HG02938 (cell line): ENCODE measurements at regions not wholly inside any gene's neighbourhood (a gene's known extent, or its start where the extent isn't known, plus 50 kb on each side); places are given as distances from the start of the nearest gene placed in this dataset.
"Not testable (repeated sequence)": the region's sequence is repeated elsewhere in the genome, so short reads cannot be mapped to it uniquely, and the experiment has no call there.

Source experiments
- ATAC-seq: cut with Tn5 transposase; IDR thresholded peaks from one replicate; pipeline ENCODE4 v1.9.1; 2021; ENCODE audit warnings: mild to moderate bottlenecking, moderate library complexity; ENCODE audit not compliant: unreplicated experiment

GRCh38 chr12:86526060-86526595, 269.9 kb upstream of the MGAT4C start:
- ATAC-seq = no peak

- ATAC-seq = no peak
These were observed 267.7 kb upstream of the MGAT4C start for GRCh38 chr12:86523844-86524243.

GRCh38 chr12:86521870-86522269, 265.7 kb upstream of the MGAT4C start:
- ATAC-seq = no peak

GRCh38 chr12:86513226-86513625, 257.0 kb upstream of the MGAT4C start:
- ATAC-seq = no peak

DNA sequence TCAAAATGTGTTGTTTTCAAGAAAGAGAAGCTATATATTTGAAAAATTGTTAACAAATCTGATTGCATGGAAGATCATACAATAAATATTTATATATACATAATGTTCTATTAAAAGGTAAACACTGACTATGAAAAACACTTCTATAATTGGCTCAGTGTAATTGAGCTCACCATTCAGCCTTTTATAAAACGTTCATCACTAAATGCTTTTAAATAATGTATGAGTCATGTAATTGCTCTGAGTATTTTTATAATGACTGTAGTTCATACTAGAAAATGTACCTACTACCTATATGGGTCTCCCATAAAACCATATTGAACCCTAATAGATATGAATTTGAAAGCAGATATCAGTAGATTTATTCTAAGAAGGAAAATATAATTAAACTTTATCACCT, 240.4 kb upstream of the MGAT4C start:
- no peak for ATAC-seq

DNA sequence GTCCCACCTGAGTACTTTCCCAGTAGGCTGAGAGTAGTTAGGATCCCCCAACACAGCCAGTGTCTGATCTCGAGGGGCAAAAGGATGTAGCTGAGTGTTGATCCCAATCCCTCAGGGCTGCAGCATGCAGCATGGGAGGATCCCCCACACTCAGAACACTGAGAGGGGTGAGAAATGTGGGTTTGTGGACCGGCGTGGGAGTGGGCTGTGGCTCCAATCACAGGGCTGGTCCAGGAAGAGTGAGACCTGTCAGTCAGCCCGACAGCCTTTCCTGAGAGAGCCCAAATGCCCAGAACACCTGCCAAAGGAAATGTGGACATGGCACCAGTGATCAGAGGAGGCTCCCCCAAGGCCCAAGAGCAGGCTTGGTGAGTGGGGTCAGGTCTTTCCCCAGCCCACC, 228.3 kb upstream of the MGAT4C start:
- ATAC-seq = no peak

DNA sequence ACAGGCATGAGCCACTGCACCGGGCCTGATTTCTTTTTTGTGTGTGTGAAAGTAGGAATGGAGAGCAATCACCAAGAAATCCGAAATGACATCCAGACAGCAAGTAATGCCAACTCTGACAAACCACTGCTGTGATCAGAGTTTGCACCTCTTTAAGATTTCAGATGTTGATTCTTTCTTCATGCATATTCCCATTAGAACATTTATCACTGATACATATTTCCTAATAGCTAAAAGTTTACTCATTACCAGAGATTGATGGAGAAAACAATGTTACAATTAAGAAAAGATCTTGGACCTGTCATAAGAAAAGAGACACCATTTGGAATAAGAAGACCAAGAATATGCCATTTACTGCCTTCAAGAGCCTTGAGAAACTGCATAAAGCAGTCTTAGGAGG, 217.0 kb upstream of the MGAT4C start:
- ATAC-seq = no peak

GRCh38 chr12:86456776-86457175, 200.6 kb upstream of the MGAT4C start:
- ATAC-seq = no peak

DNA sequence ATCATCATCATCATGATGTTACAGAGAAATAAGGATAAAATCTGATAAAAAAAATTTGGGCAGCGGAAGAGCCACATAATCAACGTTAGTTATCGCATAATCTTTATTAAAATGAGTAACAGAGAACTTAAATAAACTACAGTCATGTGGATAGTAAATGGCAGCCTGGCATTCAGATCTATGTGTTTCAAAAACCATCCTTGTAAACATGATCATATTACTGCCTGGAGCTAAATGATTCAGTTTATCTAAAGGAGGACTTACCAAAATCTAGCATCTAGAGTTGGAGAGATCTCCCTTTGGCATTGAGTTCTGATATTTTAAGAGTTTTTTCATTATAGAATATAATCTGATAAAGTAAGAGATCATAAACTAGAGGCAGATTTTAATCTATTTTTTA, 200.1 kb upstream of the MGAT4C start:
- ATAC-seq = no peak

DNA sequence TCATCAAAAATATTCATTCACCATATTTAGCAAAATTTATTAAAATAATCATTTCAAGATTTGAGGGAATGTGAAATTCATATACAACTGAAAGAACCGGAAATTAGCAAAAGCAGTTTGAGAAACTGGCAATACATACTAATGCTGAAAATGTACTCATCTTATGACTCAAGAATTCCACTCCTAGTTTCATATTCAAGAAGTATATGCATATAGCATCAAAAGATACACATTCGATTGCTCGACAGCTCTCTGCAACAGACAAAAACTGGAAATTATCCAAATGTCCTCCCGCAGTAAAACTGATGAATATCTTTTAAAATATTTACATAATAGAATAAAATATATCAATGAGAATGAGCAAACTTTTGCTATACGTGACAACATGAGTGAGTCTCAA, 189.2 kb upstream of the MGAT4C start:
- ATAC-seq = no peak

GRCh38 chr12:86435053-86435452, 178.9 kb upstream of the MGAT4C start:
- no peak for ATAC-seq

DNA sequence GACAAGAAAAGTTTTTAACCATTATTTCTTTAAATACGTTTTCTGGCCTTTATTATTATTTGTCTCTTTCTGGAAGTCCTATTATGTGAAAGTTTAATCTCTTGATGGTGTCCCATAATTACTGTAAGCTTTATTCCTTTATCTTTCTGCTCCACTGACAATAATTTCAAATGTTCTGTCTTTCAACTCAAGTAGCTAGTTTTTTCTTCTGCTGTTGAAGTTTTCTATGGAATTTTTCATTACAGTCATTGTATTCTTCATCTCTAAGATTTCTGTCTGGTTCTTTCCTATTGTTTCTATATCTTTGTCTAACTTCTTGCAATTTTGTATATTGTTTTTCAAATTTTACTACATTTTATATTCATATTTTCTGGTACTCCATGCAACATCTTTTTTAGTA, 173.6 kb upstream of the MGAT4C start:
- ATAC-seq = no peak

DNA sequence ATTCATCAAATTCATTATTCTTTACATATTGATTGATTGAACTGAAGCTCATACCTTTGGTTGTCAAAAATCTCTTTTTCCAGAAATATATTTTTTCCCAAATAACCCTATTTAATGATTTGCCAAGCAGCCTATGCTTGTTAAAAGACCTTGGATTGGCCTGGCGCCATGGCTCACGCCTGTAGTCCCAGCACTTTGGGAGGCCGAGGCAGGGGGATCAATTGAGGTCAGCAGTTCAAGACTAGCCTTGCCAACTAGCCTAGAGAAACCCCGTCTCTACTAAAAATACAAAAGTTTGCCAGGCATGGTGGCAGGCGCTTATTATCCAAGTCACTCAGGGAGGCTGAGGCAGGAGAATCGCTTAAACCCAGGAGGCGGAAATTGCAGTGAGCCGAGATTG, 165.1 kb upstream of the MGAT4C start:
- no peak for ATAC-seq

DNA sequence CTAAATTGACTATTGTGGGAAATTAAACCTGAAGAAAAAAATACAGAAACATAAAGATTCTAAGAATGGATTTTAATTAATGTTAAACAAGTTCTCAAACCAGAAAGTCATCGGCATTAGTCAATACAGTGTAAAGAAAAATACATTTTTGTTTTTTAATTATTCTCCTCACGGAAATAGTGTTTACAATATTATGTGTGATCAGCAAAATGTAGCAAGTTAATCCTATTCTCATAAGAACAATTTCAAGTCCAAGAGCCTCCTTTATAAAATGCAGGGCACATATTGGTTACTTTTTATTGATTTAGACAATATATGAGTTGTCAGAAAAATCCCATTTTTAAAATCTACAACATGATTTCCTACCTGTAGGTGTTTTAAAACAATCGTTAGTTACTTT, 158.0 kb upstream of the MGAT4C start:
- no peak for ATAC-seq

- no peak for ATAC-seq
These were observed 155.5 kb upstream of the MGAT4C start for GRCh38 chr12:86411710-86412109.

DNA sequence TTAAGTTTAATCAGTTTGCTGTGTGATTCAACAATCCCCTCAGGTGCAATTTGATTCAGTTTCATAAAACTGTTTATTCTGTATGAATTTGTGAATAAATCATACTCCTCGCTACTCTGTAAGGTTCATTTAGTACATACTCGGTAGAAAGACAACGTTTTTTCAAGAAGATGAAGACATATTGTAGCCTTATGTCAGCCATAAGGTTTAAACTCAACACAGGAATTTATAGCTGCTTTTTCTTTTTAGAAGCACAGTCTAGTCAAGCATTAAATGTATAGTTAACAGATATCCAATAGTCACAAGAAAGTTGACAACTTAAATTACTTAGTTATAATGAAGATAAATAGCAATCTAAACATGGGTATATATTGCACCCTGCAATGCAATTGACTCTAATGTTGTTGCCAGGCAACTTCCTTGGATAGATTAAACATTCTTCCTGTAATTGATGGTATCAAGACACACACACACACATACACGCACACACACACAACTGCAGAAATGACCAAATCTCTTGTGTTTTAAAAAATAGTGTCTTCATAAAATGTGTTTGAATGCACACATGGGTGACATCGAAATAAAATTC, 151.5 kb upstream of the MGAT4C start:
- ATAC-seq = no peak

DNA sequence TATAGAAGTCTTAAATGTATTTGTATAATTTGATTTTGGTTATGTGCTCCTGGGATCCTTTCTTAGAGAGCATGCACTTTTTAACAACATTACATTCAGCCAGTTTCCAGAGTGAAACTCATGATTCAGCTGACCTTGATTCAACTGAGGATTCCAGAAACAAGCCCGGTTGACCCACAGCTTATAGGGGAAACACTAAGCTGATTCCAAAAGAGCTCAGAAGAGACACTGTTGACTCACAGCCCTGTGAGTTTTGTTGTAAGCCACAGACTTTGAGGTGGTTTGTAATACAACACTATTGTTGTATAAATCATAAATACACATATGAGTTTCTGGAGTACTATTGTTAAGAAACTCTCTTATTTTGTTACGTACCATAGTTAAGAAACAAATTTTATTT, 133.8 kb upstream of the MGAT4C start:
- ATAC-seq = no peak

DNA sequence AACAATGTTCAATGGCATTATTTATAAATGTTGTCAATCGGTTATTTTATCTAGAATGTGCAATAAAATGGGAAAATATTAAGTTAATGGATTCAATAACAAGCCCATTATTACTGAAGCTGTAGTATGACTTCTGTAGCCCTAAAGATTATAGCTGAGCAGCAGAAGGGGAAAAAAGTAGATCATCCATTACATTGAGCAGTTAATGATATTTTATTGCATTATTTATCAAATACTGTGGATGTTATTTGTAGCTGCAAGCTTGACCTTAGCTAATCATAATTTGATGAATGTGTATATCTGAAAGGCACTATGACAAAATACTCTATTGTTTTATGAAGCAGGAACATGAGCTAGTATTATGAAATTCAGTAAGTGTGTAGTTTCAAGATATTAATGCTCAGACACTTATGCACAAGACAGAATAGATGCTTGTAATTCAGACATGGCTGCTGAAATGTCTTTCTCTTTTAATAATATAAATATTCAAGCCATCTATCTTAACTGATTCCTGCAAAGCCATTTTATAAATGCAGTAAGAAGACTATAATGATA, 131.5 kb upstream of the MGAT4C start:
- no peak for ATAC-seq

GRCh38 chr12:86383759-86384158, 127.6 kb upstream of the MGAT4C start:
- ATAC-seq = not testable (repeated sequence)

GRCh38 chr12:86379337-86379736, 123.1 kb upstream of the MGAT4C start:
- ATAC-seq = no peak

- ATAC-seq = no peak
These were observed 119.9 kb upstream of the MGAT4C start for GRCh38 chr12:86376052-86376451.

DNA sequence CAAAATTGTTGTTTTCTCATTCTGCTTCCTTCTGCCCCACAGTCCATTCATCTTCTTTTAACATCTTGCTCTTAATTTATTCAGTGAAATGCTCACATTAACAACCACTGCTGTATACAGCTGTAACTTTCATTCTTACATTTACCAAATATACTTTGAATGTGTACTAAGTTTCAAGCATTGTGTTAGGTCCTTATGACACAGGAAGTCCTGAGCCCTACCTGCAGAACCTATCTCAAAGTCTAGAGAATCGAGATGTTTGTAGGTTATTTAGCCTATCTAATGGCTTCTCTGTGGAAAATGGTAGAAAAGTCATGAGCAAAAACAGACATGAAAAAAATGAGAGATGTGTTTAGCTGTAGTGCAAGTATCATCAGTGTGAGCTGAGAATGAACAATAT, 117.6 kb upstream of the MGAT4C start:
- ATAC-seq = no peak

DNA sequence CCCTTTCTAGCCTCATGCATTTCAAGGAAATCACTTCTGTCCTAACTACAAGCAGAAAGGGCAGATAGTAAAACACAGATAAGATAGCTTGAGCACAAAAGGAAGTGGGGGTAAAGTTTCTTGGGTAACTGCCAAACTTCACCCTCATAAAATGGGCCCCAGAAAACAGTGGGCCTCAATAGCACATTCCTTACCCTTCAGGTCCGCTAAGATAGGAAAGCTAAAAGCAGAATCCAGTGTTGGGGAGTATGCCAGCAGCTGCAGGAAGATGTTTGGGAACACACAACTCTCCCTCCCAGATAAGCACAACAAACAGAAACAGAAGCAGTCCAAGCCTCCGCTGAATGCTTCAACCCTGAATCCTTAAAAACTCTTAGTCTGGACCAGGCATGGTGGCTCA, 110.9 kb upstream of the MGAT4C start:
- no peak for ATAC-seq
